ENCODE measurements at regions not wholly inside any gene's neighbourhood (a gene's known extent, or its start where the extent isn't known, plus 50 kb on each side); places are given as distances from the start of the nearest gene placed in this dataset.
A peak's percentile ranks its signal among the peaks of the same experiment; 100 is the strongest.

GRCh38 chr18:7497081-7497480, 70.0 kb upstream of the PTPRM start:
- no peaks in the 10 kb centered on the region for H3K9me3 ChIP-seq
- no peak overlapping the region for H3K27ac ChIP-seq
- H3K4me3 ChIP-seq (replicated peaks in 1 of 3): no peak overlapping the region
- TF ChIP-seq CTCF (IDR thresholded peaks at IDR 0.05): no peak
- no peak for TF ChIP-seq POLR2A (IDR thresholded peaks at IDR 0.05)
- intact Hi-C loops (cut with DNase I): no loop called here
- no peaks in the 10 kb centered on the region for H3K4me1 ChIP-seq
- DNase-seq: no peak
- H3K27me3 ChIP-seq: no peaks in the 10 kb centered on the region
- no peaks in the 10 kb centered on the region for H3K36me3 ChIP-seq

GRCh38 chr18:7511106-7511505, 56.0 kb upstream of the PTPRM start:
- WGBS, 2 donors: 97 to 98% methylated on average over 4 of the region's 4 CpGs
- Histone ChIP-seq H3K4me1 (peaks cover 0 to 5% of the 10 kb centered on the region in 2 donors), H3K9me3 (no peaks in the 10 kb centered on the region), H3K36me3 (no peaks in the 10 kb centered on the region), H3K4me3 (replicated peaks in 1 of 3) (no peak overlapping the region), H3K27ac (no peak overlapping the region), H3K27me3 (no peaks in the 10 kb centered on the region)
- TF ChIP-seq CTCF (IDR thresholded peaks at IDR 0.05) (no peak), POLR2A (IDR thresholded peaks at IDR 0.05) (no peak)
- DNase-seq: no peak
- intact Hi-C loops (cut with DNase I): no loop called here

- TF ChIP-seq POLR2A (IDR thresholded peaks at IDR 0.05): no peak
- no peak for TF ChIP-seq CTCF (IDR thresholded peaks at IDR 0.05)
- Histone ChIP-seq H3K27ac (no peak overlapping the region), H3K27me3 (no peaks in the 10 kb centered on the region), H3K9me3 (no peaks in the 10 kb centered on the region), H3K4me1 (peaks cover 0 to 5% of the 10 kb centered on the region in 2 donors), H3K4me3 (replicated peaks in 1 of 3) (no peak overlapping the region), H3K36me3 (no peaks in the 10 kb centered on the region)
- 78 to 82% methylated on average over 5 of the region's 5 CpGs for WGBS, 2 donors
- intact Hi-C loops (cut with DNase I): no loop called here
- no peak for DNase-seq
Observed at GRCh38 chr18:7512348-7512747, 54.8 kb upstream of the PTPRM start.

- WGBS, 2 donors: 82 to 90% methylated on average over 3 of the region's 3 CpGs
- TF ChIP-seq POLR2A (IDR thresholded peaks at IDR 0.05) (no peak), CTCF (IDR thresholded peaks at IDR 0.05) (no peak)
- no peaks in the 10 kb centered on the region for H3K36me3 ChIP-seq
- peaks cover 0 to 5% of the 10 kb centered on the region in 2 donors for H3K4me1 ChIP-seq
- no peaks in the 10 kb centered on the region for H3K9me3 ChIP-seq
- H3K27me3 ChIP-seq: no peaks in the 10 kb centered on the region
- no peak overlapping the region for H3K4me3 ChIP-seq (replicated peaks in 1 of 3)
- DNase-seq: no peak
- no peak overlapping the region for H3K27ac ChIP-seq
- intact Hi-C loops (cut with DNase I): no loop called here
Observed at GRCh38 chr18:7512990-7513389, 54.1 kb upstream of the PTPRM start.

GRCh38 chr18:7514796-7515440, 52.2 kb upstream of the PTPRM start:
- DNase-seq: peak; percentile 67 to 70
- TF ChIP-seq POLR2A (IDR thresholded peaks at IDR 0.05) (no peak), CTCF (IDR thresholded peaks at IDR 0.05) (no peak)
- intact Hi-C loops (cut with DNase I): no loop called here
- Histone ChIP-seq H3K27me3 (no peaks in the 10 kb centered on the region), H3K27ac (peak overlapping the region in 1 of 3 donors; percentile 28), H3K36me3 (no peaks in the 10 kb centered on the region), H3K9me3 (no peaks in the 10 kb centered on the region), H3K4me3 (replicated peaks in 1 of 3) (no peak overlapping the region), H3K4me1 (peaks cover 0 to 5% of the 10 kb centered on the region in 2 donors)
- 48 to 55% methylated on average over 11 of the region's 11 CpGs for WGBS, 2 donors

Measured in thyroid gland (tissue), 4 donors.